GM18517 (cell line): ENCODE measurements at regions not wholly inside any gene's neighbourhood (a gene's known extent, or its start where the extent isn't known, plus 50 kb on each side); places are given as distances from the start of the nearest gene placed in this dataset.

Experiments used
- ATAC-seq: cut with Tn5 transposase; IDR thresholded peaks from one replicate; pipeline ENCODE4 v1.9.1; 2021; ENCODE audit warnings: mild to moderate bottlenecking, moderate library complexity; ENCODE audit not compliant: unreplicated experiment

GRCh38 chr11:129590030-129590752 lies 214.5 kb downstream of the BARX2 start:
- no peak for ATAC-seq

DNA sequence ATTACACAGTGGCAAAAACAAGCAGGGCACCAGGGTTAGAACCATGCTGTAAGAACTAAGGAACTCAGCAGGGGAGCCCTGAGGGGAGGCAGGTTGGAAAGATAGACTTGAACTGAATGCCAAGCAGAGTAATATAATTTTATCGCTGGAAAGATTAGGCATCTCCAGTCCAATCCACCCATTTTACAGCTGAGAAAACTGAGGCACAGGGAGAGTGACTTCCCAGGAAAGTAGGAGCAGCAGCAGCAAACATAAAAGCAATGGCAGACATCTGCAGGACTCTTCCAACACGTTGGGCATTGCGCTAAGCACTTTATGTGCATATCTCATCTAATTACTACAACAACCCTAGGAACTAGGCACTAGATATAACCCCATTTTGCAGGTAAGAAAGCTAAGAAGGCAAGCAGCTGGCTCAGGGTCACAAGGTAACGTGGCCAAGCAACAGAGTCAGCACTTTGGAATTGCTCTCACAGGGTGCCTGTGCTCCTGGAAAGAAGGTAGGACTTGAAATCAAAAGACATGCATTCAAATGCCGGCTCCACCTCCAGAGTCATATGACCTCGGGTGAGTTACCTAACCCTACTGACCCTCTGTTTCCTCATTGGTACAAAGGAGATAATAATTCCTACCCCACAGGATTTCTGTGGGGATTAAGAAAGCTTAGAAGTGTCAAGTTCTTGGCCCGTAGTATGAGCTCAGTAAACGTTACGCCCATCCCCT lies 215.3 kb downstream of the BARX2 start:
- ATAC-seq = no peak

DNA sequence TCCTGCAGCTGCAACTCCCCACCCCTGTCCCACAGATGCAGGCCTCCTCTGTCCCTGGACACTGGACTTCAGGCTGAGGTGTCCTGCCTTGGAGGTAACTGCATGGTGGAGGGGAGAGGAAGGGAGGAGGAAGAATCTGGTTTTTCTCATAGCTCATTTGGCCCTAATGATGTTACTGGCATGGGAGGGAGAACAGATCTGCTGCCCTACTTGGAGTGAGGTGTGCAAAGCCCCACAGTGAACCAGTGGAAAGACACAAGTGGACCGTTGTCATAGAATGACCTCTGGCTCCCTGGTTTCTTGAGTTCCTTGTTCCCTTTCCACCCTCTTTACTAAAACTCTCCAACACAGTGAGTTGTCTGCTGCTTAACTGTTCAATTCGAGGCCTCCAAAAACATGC lies 215.9 kb downstream of the BARX2 start:
- ATAC-seq = no peak

DNA sequence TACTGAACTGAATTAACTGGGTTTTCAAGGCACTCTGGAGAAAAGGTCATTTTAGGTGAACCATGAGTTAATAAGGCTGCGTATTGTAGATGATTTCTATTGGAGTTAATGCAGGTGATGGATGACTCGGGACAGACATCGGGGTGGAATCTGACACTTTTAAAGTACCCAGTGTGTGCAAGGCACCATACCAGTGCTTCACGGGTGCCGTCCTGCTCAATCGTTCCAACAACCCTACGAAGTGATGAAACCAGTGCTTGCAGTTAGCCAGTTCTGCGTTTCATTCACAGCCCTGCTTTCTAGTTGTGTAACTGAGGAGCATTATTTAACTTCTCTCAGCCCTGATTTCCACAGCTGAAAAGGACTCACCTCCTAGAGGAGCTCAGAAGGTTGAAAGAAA lies 216.5 kb downstream of the BARX2 start:
- no peak for ATAC-seq

GRCh38 chr11:129593098-129593497 lies 217.4 kb downstream of the BARX2 start:
- ATAC-seq = no peak

- ATAC-seq = no peak
These were observed 219.7 kb downstream of the BARX2 start for GRCh38 chr11:129595038-129595962.

DNA sequence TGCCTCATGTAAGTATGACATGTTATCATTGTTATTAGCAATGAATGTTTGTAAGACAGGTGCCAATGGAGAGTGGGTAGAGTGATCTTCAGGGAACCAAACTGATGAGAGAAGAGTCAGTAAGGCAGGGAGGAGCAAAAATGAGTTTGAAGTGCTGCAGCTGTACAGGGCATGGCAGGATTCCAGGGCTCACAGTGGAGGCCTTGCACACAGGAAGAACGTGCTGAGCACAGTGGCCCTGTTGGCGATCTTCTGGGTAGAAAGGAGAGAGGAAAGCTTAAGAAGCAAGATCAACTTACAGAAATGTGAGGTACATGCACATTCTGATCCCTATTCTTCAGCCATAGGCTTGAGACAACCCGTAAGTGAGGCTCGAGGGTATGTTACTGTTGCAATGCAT lies 219.3 kb upstream of the TMEM45B start:
- ATAC-seq = no peak

- ATAC-seq = no peak
These were observed 217.3 kb upstream of the TMEM45B start for GRCh38 chr11:129598378-129598777.

DNA sequence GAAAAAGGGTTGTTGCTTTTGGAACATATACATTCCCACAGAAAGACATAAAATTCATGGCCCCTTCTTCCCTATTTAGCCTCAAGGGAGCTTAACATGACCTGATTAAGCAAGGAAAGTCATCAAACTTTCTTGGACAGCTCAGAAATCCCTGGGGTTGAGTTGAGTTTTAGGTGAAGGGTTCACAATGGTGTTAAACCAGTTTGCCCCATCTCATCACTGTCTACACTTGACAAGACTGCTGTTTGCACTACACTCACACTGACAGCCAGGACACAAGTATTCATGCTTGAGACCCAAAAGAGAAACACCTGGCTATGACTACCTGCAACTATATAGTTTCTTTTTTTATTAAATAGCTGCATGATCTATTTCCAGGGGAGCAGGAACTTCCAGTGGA lies 209.8 kb upstream of the TMEM45B start:
- no peak for ATAC-seq

GRCh38 chr11:129608711-129609110 lies 206.9 kb upstream of the TMEM45B start:
- no peak for ATAC-seq

- ATAC-seq = no peak
These were observed 205.5 kb upstream of the TMEM45B start for GRCh38 chr11:129610125-129610524.

- no peak for ATAC-seq
These were observed 205.1 kb upstream of the TMEM45B start for GRCh38 chr11:129610545-129610944.

DNA sequence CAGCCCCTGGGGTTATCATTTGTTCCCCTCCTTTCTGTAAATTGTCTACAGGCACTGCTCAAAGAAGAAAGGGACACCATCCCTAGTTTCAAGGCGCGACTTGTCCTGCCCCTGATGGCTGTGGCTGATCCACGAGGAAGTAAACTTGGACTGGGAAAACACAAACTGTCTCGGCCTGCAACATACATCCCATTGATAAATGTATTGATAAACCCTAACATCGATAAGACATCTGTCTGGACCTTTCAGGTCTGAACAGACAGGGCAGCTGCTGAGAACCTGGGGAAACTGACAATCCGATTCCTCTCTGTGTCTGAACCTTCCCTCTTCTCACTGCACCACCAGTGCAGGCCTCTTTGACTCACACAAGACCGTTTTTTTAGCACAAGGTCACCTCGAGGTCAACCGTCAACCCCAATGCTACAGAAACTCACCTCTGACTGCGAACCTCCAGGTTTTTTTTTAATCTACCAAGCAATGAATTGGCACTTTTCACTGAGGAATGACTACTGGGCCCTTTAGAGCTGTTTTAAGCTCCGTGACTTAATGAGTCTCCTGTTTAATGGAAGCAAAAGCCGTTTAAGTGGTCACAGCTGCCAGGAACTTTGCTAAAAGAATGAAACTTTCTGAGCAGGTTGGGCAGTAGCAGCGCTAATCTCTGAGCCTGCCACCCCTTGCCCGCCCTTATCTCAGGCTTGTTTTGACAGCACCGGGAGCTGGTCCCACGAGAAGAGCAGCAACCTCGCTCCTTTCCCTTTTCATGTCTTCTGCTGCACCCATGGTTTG lies 203.8 kb upstream of the TMEM45B start:
- no peak for ATAC-seq

DNA sequence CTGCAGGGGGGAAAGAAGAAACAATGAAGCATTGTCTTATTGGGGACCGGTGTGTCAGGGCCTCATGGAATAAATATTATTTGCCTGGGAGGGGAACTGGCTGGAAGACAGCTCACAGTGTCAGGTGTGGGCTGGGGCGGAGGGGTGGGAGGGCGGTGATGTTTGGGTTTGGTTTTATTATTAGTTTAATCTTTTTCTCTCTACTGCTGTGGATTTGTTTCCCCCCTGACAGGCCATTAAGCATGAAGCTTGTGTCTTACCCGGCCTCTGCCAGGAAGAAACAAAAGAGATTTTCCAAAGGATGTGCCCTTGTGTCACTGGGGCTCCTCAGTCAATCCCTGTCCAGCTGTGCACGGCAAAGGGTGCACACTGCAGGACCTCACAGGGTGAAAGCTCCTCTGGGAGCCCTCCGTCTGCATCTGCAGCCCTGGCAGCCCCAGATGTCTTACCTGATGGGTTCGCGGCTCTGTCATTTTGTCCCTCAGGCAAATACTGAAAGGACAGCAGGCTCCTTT lies 203.1 kb upstream of the TMEM45B start:
- ATAC-seq = no peak

DNA sequence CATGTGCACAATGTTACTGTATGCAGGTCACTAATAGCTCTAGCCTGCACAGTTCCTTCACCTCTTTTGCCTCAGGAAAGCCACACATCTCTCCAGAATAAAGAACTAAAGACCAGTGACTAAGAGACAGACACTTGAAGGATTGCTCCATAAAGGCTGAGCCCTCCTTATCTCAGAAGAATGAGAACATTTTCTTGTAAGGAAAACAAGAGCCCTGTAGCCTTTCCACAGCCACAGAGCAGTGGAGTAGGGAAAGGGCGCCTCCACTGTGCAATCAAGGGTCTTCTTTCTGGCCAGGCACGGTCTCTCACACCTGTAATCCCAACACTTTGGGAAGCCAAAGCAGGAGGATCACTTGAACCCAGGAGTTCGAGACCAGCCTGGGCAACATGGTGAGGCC lies 202.6 kb upstream of the TMEM45B start:
- ATAC-seq = no peak

DNA sequence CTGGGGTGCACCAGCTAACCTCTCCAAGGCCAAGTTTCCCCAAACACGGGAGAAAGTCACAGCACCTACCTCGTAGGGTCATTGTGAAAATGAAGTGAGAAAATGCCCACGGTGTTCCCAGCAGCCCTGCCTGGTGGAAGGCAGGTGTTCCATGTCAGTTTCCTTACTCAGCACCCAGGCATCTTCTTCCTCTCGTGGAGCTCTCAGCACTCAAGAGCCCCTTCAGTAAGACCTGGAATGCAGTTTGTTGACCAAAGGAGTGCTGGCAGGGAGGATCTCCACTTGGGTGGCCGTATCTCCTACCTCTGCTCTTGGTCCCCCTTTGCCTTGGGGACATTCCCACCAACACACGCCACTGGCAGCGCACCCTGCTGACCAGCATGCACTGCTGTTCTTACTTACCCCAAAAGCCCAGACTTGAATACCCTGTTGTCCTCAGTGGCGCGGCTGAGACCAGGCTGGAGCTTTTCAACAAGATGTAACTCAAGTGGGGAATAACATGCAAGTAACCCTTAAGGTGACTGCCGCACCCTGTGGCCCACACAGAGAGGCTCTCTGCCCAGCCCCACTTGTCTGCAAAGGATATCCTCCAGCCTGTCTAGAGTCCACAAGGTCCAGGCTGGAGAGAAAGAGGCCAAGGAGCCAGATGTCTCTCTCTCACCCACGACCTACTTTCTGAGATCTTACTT lies 201.2 kb upstream of the TMEM45B start:
- no peak for ATAC-seq

GRCh38 chr11:129618046-129618569 lies 197.5 kb upstream of the TMEM45B start:
- ATAC-seq = no peak

DNA sequence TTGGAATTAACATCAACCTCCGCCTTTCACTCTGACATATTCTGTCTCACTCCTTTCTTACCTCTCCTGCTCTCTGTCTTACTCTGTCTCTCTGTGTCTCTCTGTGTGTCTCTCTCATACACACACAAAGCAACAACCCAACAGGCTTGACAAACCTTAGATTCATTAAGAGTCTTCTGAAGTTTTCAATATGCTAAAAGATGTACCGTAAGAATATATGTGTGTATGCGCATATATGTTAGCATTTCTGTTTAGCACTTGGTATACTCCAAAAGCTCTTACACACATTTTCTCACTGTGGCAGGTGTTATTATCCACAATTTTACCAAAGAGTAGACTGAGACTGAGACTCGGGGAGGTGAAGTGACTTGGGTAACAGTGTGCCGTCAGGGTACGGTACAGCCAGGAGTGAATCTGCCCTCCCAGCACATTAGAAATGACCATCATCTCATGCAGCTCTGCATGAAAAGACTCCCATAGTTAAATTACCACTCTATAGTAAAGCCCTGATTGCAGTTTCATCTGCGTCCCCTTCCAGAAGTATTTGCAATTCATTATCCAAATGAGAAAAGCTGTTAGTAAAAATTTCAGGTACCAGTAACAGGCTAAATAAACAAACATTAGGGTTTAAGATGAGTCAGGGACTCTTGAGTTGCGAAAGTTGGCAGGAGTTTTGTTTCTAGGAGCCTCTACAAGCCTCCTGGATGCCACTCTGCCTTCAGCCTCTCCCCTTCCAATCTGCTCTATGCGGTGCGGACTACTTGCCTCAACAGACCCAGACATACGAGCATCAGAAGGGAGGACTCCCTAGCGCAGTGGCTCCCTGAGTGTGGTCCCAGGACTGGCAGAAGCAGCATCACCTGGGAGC lies 195.2 kb upstream of the TMEM45B start:
- ATAC-seq = no peak

DNA sequence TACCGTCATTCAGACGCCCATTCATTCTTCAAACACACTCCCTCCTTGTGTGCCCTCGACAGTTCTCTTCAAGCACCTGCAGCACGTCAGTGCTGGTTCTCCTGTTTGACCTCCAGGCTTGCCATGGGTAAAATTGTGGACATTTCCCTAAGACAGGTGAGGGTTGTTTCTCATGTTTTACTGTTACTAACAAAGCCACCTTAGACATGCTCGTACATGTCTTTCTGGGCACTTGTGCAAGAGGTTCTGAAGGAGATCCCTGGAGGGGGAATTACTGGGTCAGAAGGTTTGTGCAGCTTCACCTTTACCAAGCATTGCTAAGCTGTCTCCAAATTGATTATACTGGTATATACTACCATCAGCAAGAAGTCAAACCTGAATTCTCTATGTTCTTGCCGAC lies 189.7 kb upstream of the TMEM45B start:
- no peak for ATAC-seq
